SU-DHL-6 (cell line): ENCODE measurements at regions not wholly inside any gene's neighbourhood (a gene's known extent, or its start where the extent isn't known, plus 50 kb on each side); places are given as distances from the start of the nearest gene placed in this dataset.

Experiments used
- H2AFZ ChIP-seq: fragments of 200-600 bp; sonication (generic); 2 replicates; pipeline ENCODE4 v1.6.1; 2014; ENCODE audit warnings: low read depth, mild to moderate bottlenecking, moderate library complexity, mixed read lengths, antibody characterized with exemption, low read length; ENCODE audit not compliant: severe bottlenecking
- H3F3A ChIP-seq: fragments of 200-600 bp; shearing (Covaris generic); 2 replicates; pipeline ENCODE4 v1.6.0; 2016; ENCODE audit warnings: antibody characterized with exemption, mild to moderate bottlenecking; ENCODE audit not compliant: insufficient read depth
- H3K27ac ChIP-seq: fragments of 200-600 bp; sonication (generic); 2 replicates; pipeline ENCODE4 v1.5.1; 2016; ENCODE audit warnings: low read depth, mild to moderate bottlenecking, low read length, moderate library complexity, mixed read lengths
- H3K27me3 ChIP-seq: fragments of 200-600 bp; sonication (generic), shearing (Covaris generic); 2 replicates; pipeline ENCODE4 v1.6.0; 2014; ENCODE audit warnings: mild to moderate bottlenecking, low read length
- H3K36me3 ChIP-seq: fragments of 200-600 bp; sonication (generic); 2 replicates; pipeline ENCODE4 v1.6.1; 2014; ENCODE audit warnings: mild to moderate bottlenecking, low read length, mixed read lengths
- H3K4me2 ChIP-seq: fragments of 300-600, 200-600 bp; shearing (Covaris generic), sonication (generic); 2 replicates; pipeline ENCODE4 v1.6.0; 2014; ENCODE audit warnings: low read length, low read depth, mild to moderate bottlenecking; ENCODE audit not compliant: poor library complexity, severe bottlenecking
- H3K4me3 ChIP-seq: fragments of 200-600 bp; sonication (generic); 2 replicates; pipeline ENCODE4 v1.5.1; 2014; ENCODE audit warnings: antibody characterized with exemption, low read length, mild to moderate bottlenecking, mixed read lengths; ENCODE audit not compliant: insufficient read depth, poor library complexity, severe bottlenecking
- H3K79me2 ChIP-seq: fragments of 200-600 bp; sonication (generic); 2 replicates; pipeline ENCODE4 v1.6.1; 2014; ENCODE audit warnings: mild to moderate bottlenecking, low read length, moderate library complexity; ENCODE audit not compliant: insufficient read depth
- H3K9ac ChIP-seq: fragments of 200-600 bp; sonication (generic); 2 replicates; pipeline ENCODE4 v1.7.0; 2014; ENCODE audit warnings: mild to moderate bottlenecking, low read length
- H3K9me2 ChIP-seq: fragments of 200-600 bp; sonication (generic); replicated peaks from 2 replicates; pipeline ENCODE4 v1.6.1; 2014; ENCODE audit warnings: low read length; ENCODE audit not compliant: insufficient read depth
- H3K9me3 ChIP-seq: fragments of 200-600 bp; sonication (generic); 2 replicates; pipeline ENCODE4 v1.6.1; 2014; ENCODE audit warnings: low read length, mixed read lengths; ENCODE audit not compliant: insufficient read depth
- H4K20me1 ChIP-seq: fragments of 200-600 bp; sonication (generic); 2 replicates; pipeline ENCODE4 v1.6.1; 2014; ENCODE audit warnings: low read depth, mild to moderate bottlenecking, antibody characterized with exemption, low read length, moderate library complexity, mixed read lengths
- EZH2phosphoT487 ChIP-seq: fragments of 200-600 bp; sonication (generic), shearing (Covaris generic); conservative IDR thresholded peaks from 2 replicates; pipeline ENCODE4 v1.6.1; 2018; ENCODE audit warnings: mild to moderate bottlenecking, antibody characterized with exemption, low read length, moderate library complexity, mixed read lengths
- TF ChIP-seq, protein P1 (sequence below): fragments of 200-600 bp; sonication (generic); IDR thresholded peaks from one replicate; pipeline ENCODE4 v1.5.1; 2017; ENCODE audit warnings: antibody characterized with exemption, mild to moderate bottlenecking, low read length, moderate library complexity; ENCODE audit not compliant: insufficient read depth, poor library complexity, severe bottlenecking

DNA sequence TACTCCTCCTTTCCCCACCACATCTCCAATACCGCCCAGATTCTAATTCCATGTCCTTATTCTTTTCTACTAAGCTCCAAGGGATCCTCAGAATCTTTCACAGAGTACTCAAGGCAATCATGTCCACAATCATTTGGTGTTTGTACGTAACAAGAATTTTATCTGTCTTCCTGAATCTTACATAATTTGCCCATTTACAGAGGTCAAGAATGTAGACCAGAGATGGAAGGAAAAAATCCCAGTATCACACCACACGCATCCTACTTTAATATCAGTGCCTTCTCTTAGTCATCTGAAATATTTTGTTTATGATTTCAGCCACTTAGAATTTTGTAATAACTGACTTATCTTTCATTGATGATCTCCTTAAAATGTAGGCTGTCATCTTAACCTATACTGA lies 366.0 kb upstream of the LRRC7 start:
- no peak overlapping the region for H3K4me3 ChIP-seq
- no peaks in the 10 kb centered on the region for H3K79me2 ChIP-seq
- H3F3A ChIP-seq = no peaks in the 10 kb centered on the region
- H2AFZ ChIP-seq = no peak overlapping the region
- no peaks in the 10 kb centered on the region for H3K36me3 ChIP-seq
- no peak overlapping the region for H3K27ac ChIP-seq
- H3K9ac ChIP-seq = no peak overlapping the region
- H3K4me2 ChIP-seq = no peak overlapping the region
- no peaks in the 10 kb centered on the region for H3K9me3 ChIP-seq
- no peaks in the 10 kb centered on the region for H3K27me3 ChIP-seq
- H3K9me2 ChIP-seq = no peaks in the 10 kb centered on the region
- no peak for TF ChIP-seq EZH2phosphoT487
- TF ChIP-seq, protein P1, sequence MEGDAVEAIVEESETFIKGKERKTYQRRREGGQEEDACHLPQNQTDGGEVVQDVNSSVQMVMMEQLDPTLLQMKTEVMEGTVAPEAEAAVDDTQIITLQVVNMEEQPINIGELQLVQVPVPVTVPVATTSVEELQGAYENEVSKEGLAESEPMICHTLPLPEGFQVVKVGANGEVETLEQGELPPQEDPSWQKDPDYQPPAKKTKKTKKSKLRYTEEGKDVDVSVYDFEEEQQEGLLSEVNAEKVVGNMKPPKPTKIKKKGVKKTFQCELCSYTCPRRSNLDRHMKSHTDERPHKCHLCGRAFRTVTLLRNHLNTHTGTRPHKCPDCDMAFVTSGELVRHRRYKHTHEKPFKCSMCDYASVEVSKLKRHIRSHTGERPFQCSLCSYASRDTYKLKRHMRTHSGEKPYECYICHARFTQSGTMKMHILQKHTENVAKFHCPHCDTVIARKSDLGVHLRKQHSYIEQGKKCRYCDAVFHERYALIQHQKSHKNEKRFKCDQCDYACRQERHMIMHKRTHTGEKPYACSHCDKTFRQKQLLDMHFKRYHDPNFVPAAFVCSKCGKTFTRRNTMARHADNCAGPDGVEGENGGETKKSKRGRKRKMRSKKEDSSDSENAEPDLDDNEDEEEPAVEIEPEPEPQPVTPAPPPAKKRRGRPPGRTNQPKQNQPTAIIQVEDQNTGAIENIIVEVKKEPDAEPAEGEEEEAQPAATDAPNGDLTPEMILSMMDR = no peak
- H4K20me1 ChIP-seq = no peaks in the 10 kb centered on the region

DNA sequence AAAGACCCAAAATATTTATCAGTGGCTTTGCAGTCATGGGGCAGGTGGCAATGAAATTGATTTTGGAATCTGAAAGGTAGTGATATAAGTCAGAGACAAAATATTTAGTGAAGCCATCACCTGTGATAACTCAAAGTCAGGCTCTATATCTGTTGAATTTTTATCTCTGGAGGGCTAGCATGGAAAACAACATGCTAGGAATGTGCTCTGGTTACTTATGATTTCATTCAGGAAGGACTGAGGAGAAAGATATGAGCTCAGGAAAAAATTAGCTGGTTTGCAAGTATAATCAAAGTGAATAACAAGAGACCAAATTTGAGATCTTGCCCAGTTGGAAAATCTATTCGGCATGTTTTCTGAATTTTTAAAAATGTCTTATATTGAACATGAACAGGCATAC lies 364.6 kb upstream of the LRRC7 start:
- Histone ChIP-seq H3K9me2 (no peaks in the 10 kb centered on the region), H4K20me1 (no peaks in the 10 kb centered on the region), H3K27ac (no peak overlapping the region), H3K9ac (no peak overlapping the region), H3K27me3 (no peaks in the 10 kb centered on the region), H3K4me2 (no peak overlapping the region), H3K79me2 (no peaks in the 10 kb centered on the region), H3K9me3 (no peaks in the 10 kb centered on the region), H2AFZ (no peak overlapping the region), H3F3A (no peaks in the 10 kb centered on the region), H3K4me3 (no peak overlapping the region), H3K36me3 (no peaks in the 10 kb centered on the region)
- TF ChIP-seq, protein P1 = no peak
- TF ChIP-seq EZH2phosphoT487 = no peak

- Histone ChIP-seq H3K9ac (no peak overlapping the region), H2AFZ (no peak overlapping the region), H3K4me2 (no peak overlapping the region), H3K36me3 (no peaks in the 10 kb centered on the region), H3F3A (no peaks in the 10 kb centered on the region), H3K79me2 (no peaks in the 10 kb centered on the region), H3K9me3 (no peaks in the 10 kb centered on the region), H3K4me3 (no peak overlapping the region), H3K27ac (no peak overlapping the region), H4K20me1 (no peaks in the 10 kb centered on the region), H3K27me3 (no peaks in the 10 kb centered on the region), H3K9me2 (no peaks in the 10 kb centered on the region)
- TF ChIP-seq, protein P1 = no peak
- no peak for TF ChIP-seq EZH2phosphoT487
These were observed 354.1 kb upstream of the LRRC7 start for GRCh38 chr1:69213644-69214043.
